SK-N-MC (cell line): ENCODE measurements at regions not wholly inside any gene's neighbourhood (a gene's known extent, or its start where the extent isn't known, plus 50 kb on each side); places are given as distances from the start of the nearest gene placed in this dataset.

Source experiments
- EZH2 ChIP-seq: fragments of 200-600 bp; sonication (generic); IDR thresholded peaks from one replicate; pipeline ENCODE4 v1.6.1; 2017; ENCODE audit warnings: antibody characterized with exemption
- FOXP2 ChIP-seq: optimal IDR thresholded peaks from 2 replicates; pipeline ENCODE3; 2011; ENCODE audit warnings: mild to moderate bottlenecking, moderate library complexity; ENCODE audit not compliant: insufficient read depth; ENCODE audit errors: extremely low read length, control extremely low read depth
- POLR2AphosphoS5 ChIP-seq: IDR thresholded peaks from 2 replicates; pipeline ENCODE4 v1.6.1; 2012; ENCODE audit warnings: mild to moderate bottlenecking, low read depth, low read length, borderline replicate concordance

GRCh38 chr9:115956371-115956770 lies 197.2 kb upstream of the PAPPA start:
- TF ChIP-seq POLR2AphosphoS5, result no peak
- no peak for TF ChIP-seq EZH2
- no peak for TF ChIP-seq FOXP2
